Retinal pigment epithelial cell (primary cell): ENCODE measurements at regions not wholly inside any gene's neighbourhood (a gene's known extent, or its start where the extent isn't known, plus 50 kb on each side); places are given as distances from the start of the nearest gene placed in this dataset.

Experiments
- DNase-seq: peaks from one replicate; pipeline ENCODE4 v3.0.0-alpha.2; 2010; ENCODE audit warnings: low read depth
- H3K4me3 ChIP-seq: 2 replicates; pipeline ENCODE4 v1.5.1; 2011; ENCODE audit warnings: mild to moderate bottlenecking, low read length, control low read depth, moderate library complexity
- CTCF ChIP-seq: conservative IDR thresholded peaks from 2 replicates; pipeline ENCODE4 v1.5.1; 2011; ENCODE audit warnings: low read depth, low read length, control low read depth, inconsistent platforms

- no peak overlapping the region for H3K4me3 ChIP-seq
- no peak for TF ChIP-seq CTCF
- no peak for DNase-seq
These were observed 123.1 kb upstream of the GRIA3 start for GRCh38 chrX:123060986-123061385.

DNA sequence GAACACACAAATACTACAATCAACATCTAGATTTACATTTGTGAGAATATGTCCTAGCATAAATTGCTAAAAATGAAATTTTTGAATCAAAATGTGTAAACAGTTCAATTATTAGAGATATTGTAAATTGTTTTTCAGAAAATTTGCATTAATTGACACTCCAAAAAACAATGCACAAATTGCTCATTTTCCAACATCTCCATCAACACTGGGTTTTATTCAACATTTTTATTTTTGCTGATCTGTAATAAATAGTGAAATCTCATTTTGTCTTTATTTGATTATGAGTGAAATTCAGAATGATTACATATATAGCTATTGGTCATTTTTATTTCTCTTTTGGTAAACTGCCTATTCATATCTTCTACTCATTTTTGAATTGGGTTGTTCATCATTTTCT, 120.0 kb upstream of the GRIA3 start:
- TF ChIP-seq CTCF: no peak
- DNase-seq: no peak

DNA sequence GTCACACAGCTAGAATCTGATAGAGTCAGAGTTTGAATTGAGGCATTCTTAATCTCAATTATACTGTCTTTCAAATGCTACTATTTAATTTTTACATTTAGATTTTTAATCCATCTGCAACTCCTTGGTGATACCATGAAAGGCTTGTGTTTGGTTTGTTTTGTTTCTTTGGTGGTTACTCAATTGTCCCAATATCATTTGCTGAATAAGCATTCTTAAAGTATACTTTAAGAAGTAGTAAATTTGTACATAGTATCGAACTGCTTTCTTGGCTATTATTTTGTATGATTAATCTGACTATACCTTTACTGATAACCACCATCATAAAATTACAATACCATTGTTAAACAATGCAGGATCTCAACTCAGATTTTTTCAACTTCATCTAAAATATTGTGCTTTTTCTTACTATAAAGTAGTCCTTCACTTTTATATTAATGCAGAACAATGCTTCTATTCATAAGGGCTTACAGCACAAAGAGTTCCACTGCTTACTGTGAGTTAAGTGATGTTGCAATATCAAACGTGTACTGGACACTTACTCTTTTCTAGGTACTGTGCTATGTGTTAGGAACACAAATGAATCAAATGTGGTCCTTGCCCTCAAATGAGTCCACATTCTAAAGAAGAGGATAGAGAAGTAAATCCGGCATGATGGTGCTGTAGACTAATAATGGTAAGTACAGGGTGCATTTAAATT, 111.2 kb upstream of the GRIA3 start:
- H3K4me3 ChIP-seq: no peak overlapping the region
- TF ChIP-seq CTCF: no peak
- no peak for DNase-seq

More for the DNA sequence above, 120.0 kb upstream of the GRIA3 start:
- H3K4me3 ChIP-seq: no peak overlapping the region

DNA sequence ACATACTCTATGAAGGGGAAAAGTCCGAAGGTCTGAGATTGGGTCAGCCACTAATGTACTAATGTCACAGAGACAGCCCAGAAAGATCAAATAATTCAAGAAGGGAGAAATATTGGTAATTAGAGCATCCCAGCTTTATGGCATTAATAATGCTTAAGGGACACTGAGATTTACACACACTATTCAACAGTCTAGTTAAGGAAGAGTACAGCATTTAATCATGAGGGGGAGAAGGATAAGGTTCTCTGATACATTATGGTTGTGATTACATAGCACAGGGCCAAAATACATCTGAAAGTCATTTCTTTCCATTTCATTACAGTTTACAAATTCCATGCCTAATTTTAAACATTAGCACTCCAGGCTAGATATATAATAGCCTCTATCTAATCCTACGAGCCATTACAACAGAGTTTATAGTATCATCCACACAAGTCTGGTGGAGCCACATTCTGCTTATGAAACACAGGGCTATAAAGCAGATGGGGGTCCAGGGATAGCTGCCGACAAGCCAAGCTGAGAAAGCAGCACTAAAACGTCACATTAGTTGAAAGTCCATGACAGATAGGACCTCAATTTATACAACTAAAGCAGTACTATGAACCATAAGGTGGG, 108.0 kb upstream of the GRIA3 start:
- no peak for DNase-seq
- H3K4me3 ChIP-seq: no peak overlapping the region
- no peak for TF ChIP-seq CTCF

GRCh38 chrX:123077631-123078030, 106.4 kb upstream of the GRIA3 start:
- no peak overlapping the region for H3K4me3 ChIP-seq
- no peak for DNase-seq
- TF ChIP-seq CTCF: no peak

DNA sequence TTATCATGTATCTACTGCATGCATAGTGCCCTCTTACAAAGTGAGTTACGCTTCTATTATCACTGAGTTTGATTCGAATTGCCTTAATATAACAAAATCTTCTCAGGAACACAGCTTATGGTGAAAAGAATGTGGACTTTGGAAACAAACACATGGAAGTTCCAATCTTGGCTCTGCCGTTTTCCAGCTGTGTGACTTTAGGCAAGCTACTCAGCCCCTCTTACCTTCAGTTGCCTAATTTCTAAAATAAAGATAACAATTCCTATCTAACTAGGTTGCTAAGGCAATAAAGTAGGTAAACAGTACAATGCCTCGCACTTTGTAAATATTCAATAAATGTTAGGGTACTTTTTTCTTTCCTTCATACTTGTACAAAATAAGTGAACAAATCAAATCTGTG, 104.0 kb upstream of the GRIA3 start:
- no peak overlapping the region for H3K4me3 ChIP-seq
- TF ChIP-seq CTCF: no peak
- DNase-seq: no peak

DNA sequence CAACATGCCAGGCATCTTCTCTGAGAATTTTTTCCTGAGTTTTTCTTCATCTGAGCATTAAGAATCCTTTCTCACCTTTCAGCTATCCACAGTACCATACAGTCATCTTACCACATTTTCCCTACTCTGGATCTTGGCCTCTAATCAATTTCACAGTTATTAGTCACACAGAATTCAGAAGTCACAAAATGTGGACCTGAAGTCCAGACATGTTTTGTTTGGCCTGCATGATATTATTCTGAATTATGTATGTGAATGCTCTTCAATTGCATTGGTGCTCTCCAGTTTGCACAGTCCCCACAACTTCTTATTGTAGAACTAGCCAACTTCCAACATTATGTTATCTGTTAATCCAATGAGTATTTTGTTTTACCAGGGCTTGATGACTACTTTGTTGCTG, 102.3 kb upstream of the GRIA3 start:
- TF ChIP-seq CTCF: no peak
- H3K4me3 ChIP-seq: no peak overlapping the region
- DNase-seq: no peak
